ENCODE measurements at regions not wholly inside any gene's neighbourhood (a gene's known extent, or its start where the extent isn't known, plus 50 kb on each side); places are given as distances from the start of the nearest gene placed in this dataset.

- no peak for TF ChIP-seq NR1H2 (CRISPR knock-in tag; IDR thresholded peaks at IDR 0.05)
- TF ChIP-seq CTCF (IDR thresholded peaks at IDR 0.05) = no peak
- no peak for TF ChIP-seq USF2 (CRISPR knock-in tag; IDR thresholded peaks at IDR 0.05)
- no peak for TF ChIP-seq ZNF263 (CRISPR knock-in tag; IDR thresholded peaks at IDR 0.05; ENCODE audit: low read depth)
- TF ChIP-seq ATF3 (CRISPR knock-in tag; conservative IDR thresholded peaks at IDR 0.05) = no peak
- no peak for TF ChIP-seq RELA (CRISPR knock-in tag; IDR thresholded peaks at IDR 0.05; ENCODE audit: borderline replicate concordance)
- TF ChIP-seq ZSCAN18 (CRISPR knock-in tag; IDR thresholded peaks at IDR 0.05) = no peak
- no peak for TF ChIP-seq KAT7 (CRISPR knock-in tag; IDR thresholded peaks at IDR 0.05; ENCODE audit: borderline replicate concordance)
- TF ChIP-seq CREM (CRISPR knock-in tag; IDR thresholded peaks at IDR 0.05) = no peak
Observed at GRCh38 chr6:924661-925060, 231.7 kb upstream of the EXOC2 start.
